ENCODE measurements at regions not wholly inside any gene's neighbourhood (a gene's known extent, or its start where the extent isn't known, plus 50 kb on each side); places are given as distances from the start of the nearest gene placed in this dataset.

DNA sequence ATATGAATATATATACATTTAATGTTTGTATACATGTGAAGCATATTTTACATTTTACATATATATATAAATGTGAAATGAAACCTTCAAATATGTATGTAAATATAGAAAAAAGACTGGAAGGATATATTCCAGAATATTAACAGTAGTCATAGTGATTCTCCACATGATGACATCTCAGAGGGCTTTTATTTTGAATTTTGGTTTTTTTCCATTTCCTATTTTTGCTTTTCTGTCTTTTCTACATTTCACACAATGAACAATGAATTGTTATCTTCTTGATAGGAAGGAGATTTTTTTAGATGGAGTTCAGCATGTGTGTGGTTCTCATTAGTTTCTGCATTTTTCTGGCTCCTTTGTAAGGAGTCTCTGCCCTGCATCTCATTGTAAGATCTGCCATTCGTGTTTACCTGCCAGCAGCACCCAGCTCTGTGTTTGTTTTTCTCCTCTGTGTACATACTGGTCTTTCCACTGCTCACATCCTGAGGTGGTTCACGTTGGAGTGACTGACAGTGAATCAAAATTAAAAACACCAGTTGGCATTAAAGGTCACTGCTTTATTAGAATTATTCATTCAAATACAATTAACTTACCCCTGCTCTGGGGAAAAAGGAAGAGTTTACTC is 425.3 kb upstream of the MDFIC2 start:
- no peaks in the 10 kb centered on the region for H3K36me3 ChIP-seq (ENCODE audit: insufficient read depth, low read length)
- no peaks in the 10 kb centered on the region for H3K9me3 ChIP-seq (ENCODE audit: insufficient read depth, low read depth, low read length)
- H3K4me3 ChIP-seq (ENCODE audit: low read length): no peak overlapping the region
- H3K9ac ChIP-seq (ENCODE audit: low read depth, low read length): no peak overlapping the region
- no peaks in the 10 kb centered on the region for H3K27me3 ChIP-seq (ENCODE audit: insufficient read depth, low read length)
- peaks cover 7% of the 10 kb centered on the region; the same call in 1 of the 2 replicates for H3K4me1 ChIP-seq (ENCODE audit: insufficient read depth, low read length)
- 56% methylated on average over 2 of the region's 2 CpGs for WGBS
- no peak overlapping the region for H3K27ac ChIP-seq (ENCODE audit: low read depth, low read length)

DNA sequence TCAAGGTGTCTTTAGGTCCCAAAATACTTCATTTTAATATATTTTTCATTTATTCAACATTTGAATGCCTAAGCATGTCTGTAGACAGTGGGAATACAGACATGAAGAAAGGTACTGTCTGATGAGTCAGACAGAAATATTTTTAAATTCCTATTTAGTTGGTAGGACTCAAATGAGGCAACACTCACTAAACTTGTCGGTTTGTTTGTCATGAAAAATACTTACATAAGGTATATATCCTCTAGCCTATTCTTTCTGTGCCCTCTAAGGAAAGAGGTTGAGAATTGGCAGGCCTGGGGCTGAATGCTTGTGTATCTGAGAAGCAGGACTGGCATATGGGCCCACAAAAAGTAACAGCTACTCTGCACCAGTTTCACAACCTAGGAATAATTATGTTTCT is 423.6 kb upstream of the MDFIC2 start:
- Histone ChIP-seq H3K9me3 (ENCODE audit: insufficient read depth, low read depth, low read length) (no peaks in the 10 kb centered on the region), H3K27me3 (ENCODE audit: insufficient read depth, low read length) (no peaks in the 10 kb centered on the region), H3K36me3 (ENCODE audit: insufficient read depth, low read length) (no peaks in the 10 kb centered on the region), H3K4me1 (ENCODE audit: insufficient read depth, low read length) (peaks cover 19% of the 10 kb centered on the region), H3K27ac (ENCODE audit: low read depth, low read length) (no peak overlapping the region), H3K4me3 (ENCODE audit: low read length) (no peak overlapping the region), H3K9ac (ENCODE audit: low read depth, low read length) (no peak overlapping the region)
- no CpG with 5 or more reads among the region's 1 CpG for WGBS

DNA sequence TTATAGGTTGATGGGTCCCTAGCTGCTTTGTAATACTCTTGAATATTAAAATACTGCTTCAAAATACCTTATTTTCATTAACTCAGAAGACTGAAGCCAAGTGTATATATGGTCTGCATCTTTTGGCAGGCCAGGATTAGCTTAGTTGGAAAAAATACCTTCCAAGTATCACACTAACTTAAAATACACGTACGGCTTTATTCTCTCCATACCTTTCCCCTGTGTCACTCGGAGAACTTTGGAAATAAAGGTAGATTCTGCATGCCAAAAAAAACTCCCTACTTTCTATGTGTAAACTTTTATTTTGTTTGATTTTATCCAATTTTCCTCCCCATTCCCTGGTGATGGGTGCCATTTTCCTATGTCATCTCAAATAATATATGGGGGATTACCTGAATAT is 422.3 kb upstream of the MDFIC2 start:
- Histone ChIP-seq H3K9ac (ENCODE audit: low read depth, low read length) (no peak overlapping the region), H3K4me1 (ENCODE audit: insufficient read depth, low read length) (peaks cover 23% of the 10 kb centered on the region), H3K27me3 (ENCODE audit: insufficient read depth, low read length) (no peaks in the 10 kb centered on the region), H3K4me3 (ENCODE audit: low read length) (no peak overlapping the region), H3K27ac (ENCODE audit: low read depth, low read length) (no peak overlapping the region), H3K36me3 (ENCODE audit: insufficient read depth, low read length) (no peaks in the 10 kb centered on the region), H3K9me3 (ENCODE audit: insufficient read depth, low read depth, low read length) (no peaks in the 10 kb centered on the region)
- WGBS: 95% methylated on average over 3 of the region's 3 CpGs

DNA sequence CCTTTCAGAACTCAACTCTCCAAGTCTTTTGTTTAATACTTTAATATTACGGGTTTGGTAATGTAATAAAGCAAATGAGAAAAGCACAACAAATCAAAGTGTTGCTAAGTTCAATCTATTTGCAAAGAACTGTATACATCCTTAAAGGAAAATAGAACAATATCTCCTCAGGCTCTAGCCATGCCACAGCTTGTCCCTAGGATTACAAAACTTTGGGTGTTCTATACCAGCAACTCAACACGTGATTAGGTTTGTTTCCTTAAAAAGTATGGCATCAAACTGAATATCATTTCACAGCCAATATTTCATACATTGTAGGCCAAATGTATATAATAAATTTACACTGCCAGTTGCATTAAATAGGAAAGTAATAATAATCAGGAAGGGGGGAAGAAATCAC is 418.6 kb upstream of the MDFIC2 start:
- Histone ChIP-seq H3K36me3 (ENCODE audit: insufficient read depth, low read length) (no peaks in the 10 kb centered on the region), H3K27me3 (ENCODE audit: insufficient read depth, low read length) (no peaks in the 10 kb centered on the region), H3K9ac (ENCODE audit: low read depth, low read length) (no peak overlapping the region), H3K27ac (ENCODE audit: low read depth, low read length) (no peak overlapping the region), H3K4me1 (ENCODE audit: insufficient read depth, low read length) (peaks cover 32% of the 10 kb centered on the region), H3K4me3 (ENCODE audit: low read length) (no peak overlapping the region), H3K9me3 (ENCODE audit: insufficient read depth, low read depth, low read length) (no peaks in the 10 kb centered on the region)
- WGBS: 100% methylated on average over 1 of the region's 2 CpGs

DNA sequence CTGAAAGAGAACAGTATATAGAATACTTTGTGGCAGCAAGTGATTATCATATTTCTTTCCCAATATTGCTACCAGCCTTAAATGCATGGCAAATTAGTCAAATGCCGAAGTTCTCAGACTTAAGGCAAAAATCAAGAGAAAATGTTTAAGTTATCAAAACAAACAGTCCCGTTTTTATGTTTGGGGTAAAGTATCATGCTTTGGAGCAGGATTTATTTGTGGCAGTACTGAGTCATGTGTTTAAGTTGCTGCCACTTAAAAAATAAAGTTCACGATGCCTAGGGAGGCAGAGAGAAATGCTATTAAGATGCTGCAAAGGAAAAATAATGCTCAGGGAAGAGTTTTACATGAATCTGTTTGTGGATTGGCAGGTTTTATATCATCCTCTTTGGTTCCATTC is 417.4 kb upstream of the MDFIC2 start:
- H3K4me1 ChIP-seq (ENCODE audit: insufficient read depth, low read length): peaks cover 32% of the 10 kb centered on the region
- H3K4me3 ChIP-seq (ENCODE audit: low read length): no peak overlapping the region
- H3K9ac ChIP-seq (ENCODE audit: low read depth, low read length): no peak overlapping the region
- H3K27me3 ChIP-seq (ENCODE audit: insufficient read depth, low read length): no peaks in the 10 kb centered on the region
- H3K9me3 ChIP-seq (ENCODE audit: insufficient read depth, low read depth, low read length): no peaks in the 10 kb centered on the region
- 89% methylated on average over 3 of the region's 3 CpGs for WGBS
- no peaks in the 10 kb centered on the region for H3K36me3 ChIP-seq (ENCODE audit: insufficient read depth, low read length)
- no peak overlapping the region for H3K27ac ChIP-seq (ENCODE audit: low read depth, low read length)

DNA sequence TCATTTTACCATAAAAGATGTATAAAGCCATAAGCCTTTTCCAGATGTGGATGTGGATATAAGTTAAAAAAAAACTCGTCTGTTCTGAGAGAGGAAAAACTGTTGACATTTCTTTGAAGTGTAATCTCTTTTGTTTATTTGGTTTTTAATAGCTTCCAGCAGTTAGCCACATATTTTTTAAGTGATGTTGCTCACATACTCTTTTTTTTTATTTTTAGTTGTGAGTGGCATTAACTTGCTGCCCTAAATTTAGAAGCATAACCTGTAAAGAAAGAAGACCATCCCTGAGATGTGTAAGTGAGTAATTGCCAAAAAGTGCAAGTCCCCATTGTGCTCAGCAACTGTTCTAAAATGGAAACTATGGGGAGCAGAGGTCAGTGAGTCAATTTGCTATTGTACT is 415.9 kb upstream of the MDFIC2 start:
- Histone ChIP-seq H3K4me1 (ENCODE audit: insufficient read depth, low read length) (peaks cover 32% of the 10 kb centered on the region), H3K27me3 (ENCODE audit: insufficient read depth, low read length) (no peaks in the 10 kb centered on the region), H3K36me3 (ENCODE audit: insufficient read depth, low read length) (no peaks in the 10 kb centered on the region), H3K9me3 (ENCODE audit: insufficient read depth, low read depth, low read length) (no peaks in the 10 kb centered on the region), H3K9ac (ENCODE audit: low read depth, low read length) (no peak overlapping the region), H3K27ac (ENCODE audit: low read depth, low read length) (no peak overlapping the region), H3K4me3 (ENCODE audit: low read length) (no peak overlapping the region)
- 69% methylated on average over 1 of the region's 1 CpG for WGBS

DNA sequence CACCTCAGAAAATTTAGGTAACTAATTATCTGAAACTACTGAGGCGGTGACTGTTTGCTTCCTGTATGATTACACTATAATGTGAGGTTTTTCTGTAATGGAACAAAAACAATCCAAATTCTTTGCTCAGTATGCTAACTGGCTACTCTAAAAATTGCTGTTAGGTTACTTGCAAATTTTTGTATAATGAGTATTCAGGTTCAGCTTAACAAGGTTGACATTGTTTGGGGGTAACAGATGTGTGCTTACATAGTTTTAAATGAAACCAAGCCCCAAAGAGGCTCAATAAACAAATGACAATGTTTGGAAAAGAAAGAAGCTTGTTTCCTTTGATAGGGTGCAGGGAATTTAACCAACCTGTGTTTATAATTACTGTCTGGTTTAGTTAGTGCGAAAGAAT is 414.5 kb upstream of the MDFIC2 start:
- Histone ChIP-seq H3K4me1 (ENCODE audit: insufficient read depth, low read length) (peaks cover 30% of the 10 kb centered on the region), H3K9ac (ENCODE audit: low read depth, low read length) (no peak overlapping the region), H3K27ac (ENCODE audit: low read depth, low read length) (no peak overlapping the region), H3K36me3 (ENCODE audit: insufficient read depth, low read length) (no peaks in the 10 kb centered on the region), H3K4me3 (ENCODE audit: low read length) (no peak overlapping the region), H3K27me3 (ENCODE audit: insufficient read depth, low read length) (no peaks in the 10 kb centered on the region), H3K9me3 (ENCODE audit: insufficient read depth, low read depth, low read length) (no peaks in the 10 kb centered on the region)
- WGBS: 100% methylated on average over 2 of the region's 2 CpGs

DNA sequence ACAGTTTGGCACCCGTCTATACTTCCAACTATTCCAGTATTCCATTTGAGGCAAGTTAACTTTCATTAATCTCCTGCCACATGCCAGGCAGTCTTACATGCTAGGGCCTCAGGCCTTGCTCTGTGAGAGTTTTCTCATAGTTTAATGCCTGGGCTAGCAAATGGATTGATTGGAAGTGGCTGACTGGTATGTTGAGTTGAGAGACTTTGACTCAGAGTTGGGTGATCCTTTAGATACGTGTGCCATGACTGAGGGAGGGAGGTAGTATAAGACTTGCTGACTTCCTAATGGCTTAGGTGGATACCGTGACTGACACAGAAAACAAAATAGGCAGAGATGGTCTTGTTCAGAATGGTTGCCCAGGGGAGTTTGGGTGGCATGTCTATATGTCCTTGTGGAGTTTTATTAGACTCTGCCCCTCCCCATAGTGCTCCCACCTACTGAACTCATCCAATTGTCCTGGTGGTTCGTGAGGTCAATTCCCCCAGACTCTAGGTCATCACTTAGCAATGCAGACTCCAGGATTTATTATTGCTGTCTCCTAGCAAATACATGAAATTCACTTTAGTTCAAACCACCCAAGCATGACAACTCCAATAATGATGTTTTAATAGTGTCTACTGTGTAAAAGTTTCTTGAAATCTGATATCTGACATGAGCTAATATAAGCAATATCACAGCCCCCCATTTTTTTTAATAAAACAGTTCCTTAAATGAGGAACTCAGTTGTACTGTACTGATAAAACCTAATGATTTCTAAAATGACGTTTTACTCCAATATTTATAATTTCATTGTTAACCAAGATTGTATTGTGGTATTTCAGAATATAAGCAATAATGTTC is 413.9 kb upstream of the MDFIC2 start:
- H3K36me3 ChIP-seq (ENCODE audit: insufficient read depth, low read length): no peaks in the 10 kb centered on the region
- H3K9ac ChIP-seq (ENCODE audit: low read depth, low read length): no peak overlapping the region
- 94% methylated on average over 4 of the region's 5 CpGs for whole genome bisulfite sequencing
- H3K9me3 ChIP-seq (ENCODE audit: insufficient read depth, low read depth, low read length): no peaks in the 10 kb centered on the region
- H3K27me3 ChIP-seq (ENCODE audit: insufficient read depth, low read length): no peaks in the 10 kb centered on the region
- H3K4me1 ChIP-seq (ENCODE audit: insufficient read depth, low read length): peaks cover 23% of the 10 kb centered on the region
- no peak overlapping the region for H3K27ac ChIP-seq (ENCODE audit: low read depth, low read length)
- no peak overlapping the region for H3K4me3 ChIP-seq (ENCODE audit: low read length)

DNA sequence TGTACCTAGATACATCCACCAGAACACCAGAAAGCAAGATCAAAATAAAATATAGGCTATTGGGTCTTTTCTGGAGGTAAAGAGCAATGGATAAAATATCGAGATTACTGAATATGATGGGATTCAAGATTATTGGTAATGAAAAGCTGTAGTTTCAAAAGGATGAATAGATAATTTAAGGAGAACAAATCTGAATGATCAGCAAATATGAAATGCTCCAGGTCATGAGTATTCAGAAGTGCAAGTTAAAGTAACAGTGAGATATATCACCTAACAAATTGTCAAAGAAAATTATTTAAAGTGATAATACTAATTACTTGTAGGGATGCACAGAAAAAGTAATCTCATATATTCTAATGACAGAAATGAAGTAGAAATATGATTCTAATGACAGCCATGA is 409.6 kb upstream of the MDFIC2 start:
- Histone ChIP-seq H3K4me3 (ENCODE audit: low read length) (no peak overlapping the region), H3K27ac (ENCODE audit: low read depth, low read length) (no peak overlapping the region)
- 94% methylated on average over 1 of the region's 1 CpG for WGBS

DNA sequence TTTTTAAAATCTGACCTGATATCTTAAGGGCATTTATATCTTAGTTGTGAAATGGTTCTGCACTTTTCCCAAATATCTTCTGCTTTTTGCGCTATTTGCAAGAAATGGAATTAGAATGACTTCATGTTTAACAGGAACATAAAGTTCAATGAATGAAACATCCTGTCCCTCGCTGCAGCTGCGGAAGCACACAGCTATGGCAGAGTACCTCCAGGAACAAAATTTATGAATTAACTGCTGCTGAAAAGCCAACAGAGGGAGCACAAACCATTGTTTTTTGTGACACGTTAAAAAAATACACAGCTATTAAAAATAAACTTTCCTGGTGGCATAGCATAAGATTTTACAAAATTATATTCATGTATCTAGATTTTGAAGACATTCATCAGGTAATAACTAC is 404.4 kb upstream of the MDFIC2 start:
- H3K4me3 ChIP-seq (ENCODE audit: low read length): no peak overlapping the region
- no peaks in the 10 kb centered on the region for H3K27me3 ChIP-seq (ENCODE audit: insufficient read depth, low read length)
- peaks cover 24% of the 10 kb centered on the region for H3K9me3 ChIP-seq (ENCODE audit: insufficient read depth, low read depth, low read length)
- H3K27ac ChIP-seq (ENCODE audit: low read depth, low read length): no peak overlapping the region
- no peaks in the 10 kb centered on the region for H3K36me3 ChIP-seq (ENCODE audit: insufficient read depth, low read length)
- H3K4me1 ChIP-seq (ENCODE audit: insufficient read depth, low read length): no peaks in the 10 kb centered on the region
- 98% methylated on average over 4 of the region's 4 CpGs for WGBS
- no peak overlapping the region for H3K9ac ChIP-seq (ENCODE audit: low read depth, low read length)

More for the DNA sequence above, 409.6 kb upstream of the MDFIC2 start:
- Histone ChIP-seq H3K9me3 (ENCODE audit: insufficient read depth, low read depth, low read length) (no peaks in the 10 kb centered on the region), H3K27me3 (ENCODE audit: insufficient read depth, low read length) (no peaks in the 10 kb centered on the region), H3K36me3 (ENCODE audit: insufficient read depth, low read length) (no peaks in the 10 kb centered on the region), H3K4me1 (ENCODE audit: insufficient read depth, low read length) (peaks cover 3% of the 10 kb centered on the region; the same call in 1 of the 2 replicates), H3K9ac (ENCODE audit: low read depth, low read length) (no peak overlapping the region)

DNA sequence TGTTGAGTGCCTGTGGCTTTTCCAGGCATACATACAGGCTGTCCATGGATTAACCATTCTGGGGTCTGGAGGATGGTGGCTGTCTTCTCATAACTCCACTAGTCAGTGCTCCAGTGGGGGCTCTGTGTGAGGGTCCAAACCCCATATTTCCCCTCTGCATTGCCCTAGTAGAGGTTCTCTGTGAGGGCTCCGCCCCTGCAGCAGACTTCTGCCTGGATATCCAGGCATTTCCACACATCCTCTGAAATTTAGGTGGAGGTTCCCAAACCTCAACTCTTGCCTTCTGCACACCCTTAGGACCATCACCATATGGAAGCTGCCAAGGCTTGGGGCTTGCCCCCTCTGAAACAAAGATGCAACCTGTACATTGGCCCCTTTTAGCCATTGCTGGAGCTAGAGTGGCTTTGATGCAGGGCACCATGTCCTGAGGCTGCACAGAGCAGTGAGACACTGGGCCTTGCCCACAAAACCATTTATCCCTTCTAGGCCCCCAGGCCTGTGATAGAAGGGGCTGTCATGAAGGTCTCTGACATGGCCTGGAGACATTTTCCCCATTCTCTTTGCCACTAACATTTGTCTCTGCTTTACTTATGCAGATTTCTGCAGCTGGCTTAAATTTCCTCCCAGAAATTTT is 400.1 kb upstream of the MDFIC2 start:
- H3K9ac ChIP-seq (ENCODE audit: low read depth, low read length): no peak overlapping the region
- H3K27ac ChIP-seq (ENCODE audit: low read depth, low read length): no peak overlapping the region
- H3K9me3 ChIP-seq (ENCODE audit: insufficient read depth, low read depth, low read length): peaks cover 30% of the 10 kb centered on the region
- no peaks in the 10 kb centered on the region for H3K36me3 ChIP-seq (ENCODE audit: insufficient read depth, low read length)
- H3K4me3 ChIP-seq (ENCODE audit: low read length): no peak overlapping the region
- WGBS: 91% methylated on average over 1 of the region's 1 CpG
- no peaks in the 10 kb centered on the region for H3K4me1 ChIP-seq (ENCODE audit: insufficient read depth, low read length)
- no peaks in the 10 kb centered on the region for H3K27me3 ChIP-seq (ENCODE audit: insufficient read depth, low read length)

Measured in HUES64 (cell line).